ENCODE measurements at regions not wholly inside any gene's neighbourhood (a gene's known extent, or its start where the extent isn't known, plus 50 kb on each side); places are given as distances from the start of the nearest gene placed in this dataset.

DNA sequence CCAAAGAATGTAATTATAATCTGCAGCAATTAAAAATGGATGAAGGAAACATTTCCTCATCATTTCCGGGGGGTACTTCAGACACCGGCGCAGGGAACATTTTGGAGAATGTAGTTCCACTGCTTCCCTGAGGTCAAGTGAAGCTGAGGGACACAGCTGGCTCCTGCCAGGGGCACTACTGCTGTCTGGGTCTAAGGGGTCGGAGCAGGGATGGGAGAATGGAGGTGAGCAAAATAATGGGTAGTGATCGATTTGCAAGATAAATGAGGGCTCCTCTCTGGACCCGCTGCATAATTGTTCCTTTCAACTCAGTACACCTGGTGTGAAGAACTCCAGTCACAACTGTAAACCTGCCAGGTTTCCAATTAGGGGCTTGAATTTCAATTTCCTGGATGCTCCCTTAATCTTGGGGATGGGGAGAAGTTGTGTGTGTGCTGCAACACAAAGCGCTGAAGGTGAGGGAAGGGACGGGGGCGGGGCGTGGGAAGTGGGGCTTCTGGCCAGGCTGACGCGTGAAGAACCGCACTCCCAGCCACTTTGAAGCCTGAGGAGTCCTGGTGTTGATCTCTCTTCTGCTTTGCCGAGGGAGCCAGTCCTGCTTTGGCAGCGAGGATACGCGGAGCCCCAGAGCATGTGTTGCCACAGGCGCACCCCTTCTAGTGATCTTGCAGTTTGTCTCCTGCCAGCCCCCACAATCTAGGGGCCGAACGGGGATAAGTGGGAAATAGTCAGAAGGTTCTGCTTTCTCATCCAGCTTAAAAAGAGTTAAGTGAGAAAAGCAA is 57.9 kb upstream of the PCDH8 start:
- no peak for DNase-seq (ENCODE audit: low read depth)
- Histone ChIP-seq H3K4me3 (ENCODE audit: low read depth, low read length) (no peak overlapping the region), H3K27me3 (ENCODE audit: control insufficient read depth, insufficient read depth, low read length) (peaks cover 9% of the 10 kb centered on the region), H3K36me3 (ENCODE audit: control insufficient read depth, insufficient read depth, low read length) (no peaks in the 10 kb centered on the region)
- TF ChIP-seq, protein P1, sequence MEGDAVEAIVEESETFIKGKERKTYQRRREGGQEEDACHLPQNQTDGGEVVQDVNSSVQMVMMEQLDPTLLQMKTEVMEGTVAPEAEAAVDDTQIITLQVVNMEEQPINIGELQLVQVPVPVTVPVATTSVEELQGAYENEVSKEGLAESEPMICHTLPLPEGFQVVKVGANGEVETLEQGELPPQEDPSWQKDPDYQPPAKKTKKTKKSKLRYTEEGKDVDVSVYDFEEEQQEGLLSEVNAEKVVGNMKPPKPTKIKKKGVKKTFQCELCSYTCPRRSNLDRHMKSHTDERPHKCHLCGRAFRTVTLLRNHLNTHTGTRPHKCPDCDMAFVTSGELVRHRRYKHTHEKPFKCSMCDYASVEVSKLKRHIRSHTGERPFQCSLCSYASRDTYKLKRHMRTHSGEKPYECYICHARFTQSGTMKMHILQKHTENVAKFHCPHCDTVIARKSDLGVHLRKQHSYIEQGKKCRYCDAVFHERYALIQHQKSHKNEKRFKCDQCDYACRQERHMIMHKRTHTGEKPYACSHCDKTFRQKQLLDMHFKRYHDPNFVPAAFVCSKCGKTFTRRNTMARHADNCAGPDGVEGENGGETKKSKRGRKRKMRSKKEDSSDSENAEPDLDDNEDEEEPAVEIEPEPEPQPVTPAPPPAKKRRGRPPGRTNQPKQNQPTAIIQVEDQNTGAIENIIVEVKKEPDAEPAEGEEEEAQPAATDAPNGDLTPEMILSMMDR (IDR thresholded peaks at IDR 0.05; ENCODE audit: insufficient read depth, low read length, poor library complexity, severe bottlenecking) = no peak

DNA sequence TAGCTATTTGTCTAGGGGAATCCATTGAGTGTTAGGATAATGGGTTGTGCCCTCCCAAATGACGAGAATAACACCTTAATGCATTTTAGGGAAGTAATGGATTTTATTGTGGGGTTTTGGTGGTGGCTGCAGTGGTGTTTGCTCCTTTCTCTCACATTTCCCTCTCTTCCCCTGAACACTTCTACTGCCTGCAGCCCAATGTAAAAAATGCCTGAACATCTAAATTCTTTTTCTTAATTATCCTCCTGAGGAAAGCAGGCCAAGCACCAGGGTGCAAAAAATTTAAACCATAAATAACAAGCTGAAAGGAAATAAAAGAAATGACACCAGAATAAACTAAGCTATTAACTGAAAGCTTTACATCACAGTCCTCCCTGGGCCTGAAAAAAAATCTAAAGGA is 57.3 kb upstream of the PCDH8 start:
- Histone ChIP-seq H3K36me3 (ENCODE audit: control insufficient read depth, insufficient read depth, low read length) (no peaks in the 10 kb centered on the region), H3K27me3 (ENCODE audit: control insufficient read depth, insufficient read depth, low read length) (peaks cover 9% of the 10 kb centered on the region), H3K4me3 (ENCODE audit: low read depth, low read length) (no peak overlapping the region)
- no peak for DNase-seq (ENCODE audit: low read depth)
- TF ChIP-seq, protein P1 (IDR thresholded peaks at IDR 0.05; ENCODE audit: insufficient read depth, low read length, poor library complexity, severe bottlenecking) = no peak

DNA sequence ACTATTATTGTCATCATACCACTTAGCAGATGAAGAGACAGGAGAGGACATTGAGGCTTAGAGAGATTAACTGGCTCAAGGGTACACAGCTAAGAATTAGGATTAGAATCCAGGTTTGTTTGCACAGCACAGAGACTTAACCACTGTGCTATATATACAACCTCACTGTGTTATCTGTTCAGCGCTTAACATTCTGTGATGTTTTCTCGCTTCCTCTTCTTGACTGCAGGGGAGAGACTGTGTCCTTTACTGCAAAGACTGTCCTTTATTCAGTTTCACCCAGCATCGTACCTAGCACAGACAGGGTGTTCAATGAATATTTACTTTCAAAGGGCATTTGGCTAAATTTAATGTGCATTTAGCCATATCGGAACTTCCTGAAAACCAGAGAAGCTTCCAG is 54.9 kb upstream of the PCDH8 start:
- TF ChIP-seq, protein P1 (IDR thresholded peaks at IDR 0.05; ENCODE audit: insufficient read depth, low read length, poor library complexity, severe bottlenecking) = no peak
- Histone ChIP-seq H3K4me3 (ENCODE audit: low read depth, low read length) (no peak overlapping the region), H3K27me3 (ENCODE audit: control insufficient read depth, insufficient read depth, low read length) (peaks cover 9% of the 10 kb centered on the region), H3K36me3 (ENCODE audit: control insufficient read depth, insufficient read depth, low read length) (no peaks in the 10 kb centered on the region)
- no peak for DNase-seq (ENCODE audit: low read depth)

DNA sequence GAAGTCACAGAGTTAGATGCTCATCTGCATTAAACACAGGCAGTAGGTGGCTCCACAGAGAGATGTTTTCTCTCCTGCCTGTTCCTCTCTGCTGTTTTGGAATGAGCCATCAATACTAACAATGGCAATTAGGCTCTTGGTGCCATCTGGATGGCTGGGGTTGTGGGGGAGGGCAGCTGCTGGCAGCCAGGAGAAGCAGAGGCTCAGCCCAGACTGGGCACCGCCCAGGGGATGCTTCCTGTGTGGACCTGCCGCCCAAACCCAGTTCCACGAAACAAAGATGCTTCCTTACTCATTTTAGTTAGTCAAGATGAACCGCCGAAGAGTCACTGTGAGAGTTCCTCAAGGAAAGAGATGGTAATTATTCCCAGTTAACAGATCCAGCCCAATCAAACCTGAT is 50.8 kb upstream of the PCDH8 start:
- Histone ChIP-seq H3K4me3 (ENCODE audit: low read depth, low read length) (no peak overlapping the region), H3K27me3 (ENCODE audit: control insufficient read depth, insufficient read depth, low read length) (no peaks in the 10 kb centered on the region), H3K36me3 (ENCODE audit: control insufficient read depth, insufficient read depth, low read length) (no peaks in the 10 kb centered on the region)
- no peak for DNase-seq (ENCODE audit: low read depth)
- TF ChIP-seq, protein P1 (IDR thresholded peaks at IDR 0.05; ENCODE audit: insufficient read depth, low read length, poor library complexity, severe bottlenecking) = no peak

Data from kidney epithelial cell (primary cell).